ENCODE measurements at regions not wholly inside any gene's neighbourhood (a gene's known extent, or its start where the extent isn't known, plus 50 kb on each side); places are given as distances from the start of the nearest gene placed in this dataset.

DNA sequence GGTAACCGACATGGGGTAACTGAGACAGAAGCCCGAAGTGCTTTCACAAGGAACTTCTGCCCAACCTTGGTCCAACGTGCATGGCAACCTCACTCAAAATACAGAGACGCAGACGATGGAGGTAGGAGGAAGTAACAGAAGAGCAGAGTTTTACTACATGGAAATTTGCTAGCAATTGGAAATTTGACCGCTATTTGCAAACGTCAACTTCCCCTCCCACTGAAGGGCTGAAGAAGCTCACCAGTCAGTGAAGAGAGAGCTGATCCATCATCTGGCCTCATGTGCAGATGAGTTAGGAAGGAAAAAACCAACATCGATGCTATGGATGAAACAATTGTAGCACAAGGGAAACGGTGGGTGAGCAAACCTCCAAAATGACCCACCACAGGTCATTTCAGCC, 196.7 kb downstream of the RGS3 start:
- no peaks in the 10 kb centered on the region for H3K79me2 ChIP-seq (ENCODE audit: insufficient read depth, low read depth, low read length)
- ChIA-PET CTCF (ENCODE audit: unreplicated experiment) (no interaction called here), POLR2A (interaction anchor here (0.8 to 1.1 kb wide), 2 partner anchors 341 to 528 kb away, joined by 3 to 4 read pairs; no protein-coding TSS in a partner anchor)
- H3K9me2 ChIP-seq (ENCODE audit: insufficient read depth, low read length) = no peaks in the 10 kb centered on the region
- intact Hi-C loops (cut with micrococcal nuclease; ENCODE audit: unreplicated experiment) = no loop called here
- BruUV-seq (replicated peaks) = no TSS peak
- no peak overlapping the region for H2AFZ ChIP-seq (ENCODE audit: low read length)
- no peaks in the 10 kb centered on the region for H3K36me3 ChIP-seq (ENCODE audit: insufficient read depth, low read length)
- H3K4me3 ChIP-seq (ENCODE audit: low read depth, low read length, poor library complexity, severe bottlenecking) = no peak overlapping the region
- DNase-seq (ENCODE audit: low spot score) = no peak
- H4K20me1 ChIP-seq (ENCODE audit: insufficient read depth, low read length) = no peaks in the 10 kb centered on the region
- H3K4me2 ChIP-seq (ENCODE audit: low read length) = no peak overlapping the region
- H3K9me3 ChIP-seq (ENCODE audit: low read length) = no peaks in the 10 kb centered on the region
- TF ChIP-seq, protein P1, sequence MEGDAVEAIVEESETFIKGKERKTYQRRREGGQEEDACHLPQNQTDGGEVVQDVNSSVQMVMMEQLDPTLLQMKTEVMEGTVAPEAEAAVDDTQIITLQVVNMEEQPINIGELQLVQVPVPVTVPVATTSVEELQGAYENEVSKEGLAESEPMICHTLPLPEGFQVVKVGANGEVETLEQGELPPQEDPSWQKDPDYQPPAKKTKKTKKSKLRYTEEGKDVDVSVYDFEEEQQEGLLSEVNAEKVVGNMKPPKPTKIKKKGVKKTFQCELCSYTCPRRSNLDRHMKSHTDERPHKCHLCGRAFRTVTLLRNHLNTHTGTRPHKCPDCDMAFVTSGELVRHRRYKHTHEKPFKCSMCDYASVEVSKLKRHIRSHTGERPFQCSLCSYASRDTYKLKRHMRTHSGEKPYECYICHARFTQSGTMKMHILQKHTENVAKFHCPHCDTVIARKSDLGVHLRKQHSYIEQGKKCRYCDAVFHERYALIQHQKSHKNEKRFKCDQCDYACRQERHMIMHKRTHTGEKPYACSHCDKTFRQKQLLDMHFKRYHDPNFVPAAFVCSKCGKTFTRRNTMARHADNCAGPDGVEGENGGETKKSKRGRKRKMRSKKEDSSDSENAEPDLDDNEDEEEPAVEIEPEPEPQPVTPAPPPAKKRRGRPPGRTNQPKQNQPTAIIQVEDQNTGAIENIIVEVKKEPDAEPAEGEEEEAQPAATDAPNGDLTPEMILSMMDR (conservative IDR thresholded peaks at IDR 0.05; ENCODE audit: low read length) = no peak
- TF ChIP-seq EZH2phosphoT487 (IDR thresholded peaks at IDR 0.05; ENCODE audit: borderline replicate concordance, low read depth, low read length) = no peak
- no peaks in the 10 kb centered on the region for H3K4me1 ChIP-seq (ENCODE audit: insufficient read depth, low read length, poor library complexity, severe bottlenecking)
- H3K27ac ChIP-seq (ENCODE audit: low read depth, low read length, poor library complexity, severe bottlenecking) = no peak overlapping the region

DNA sequence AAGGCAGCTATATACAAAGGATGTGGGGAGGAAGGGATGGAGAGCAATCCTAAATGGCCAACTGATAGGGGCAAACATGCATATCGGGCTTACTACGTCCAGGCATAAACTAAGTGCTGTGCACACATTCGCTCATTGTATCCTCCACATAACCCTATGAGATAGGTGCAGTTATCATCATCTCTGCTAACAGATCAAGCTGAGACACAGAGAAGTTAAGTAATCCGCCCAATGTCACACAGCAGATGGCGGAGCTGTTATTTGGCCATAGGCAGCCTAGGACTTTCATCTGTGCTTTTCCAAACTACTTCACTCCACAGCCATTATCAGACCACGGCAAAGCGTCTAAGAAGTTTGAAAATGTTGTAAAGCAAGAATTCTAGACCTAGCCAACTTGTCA, 197.5 kb downstream of the RGS3 start:
- Histone ChIP-seq H3K79me2 (ENCODE audit: insufficient read depth, low read depth, low read length) (no peaks in the 10 kb centered on the region), H4K20me1 (ENCODE audit: insufficient read depth, low read length) (no peaks in the 10 kb centered on the region), H3K9me3 (ENCODE audit: low read length) (no peaks in the 10 kb centered on the region), H3K27ac (ENCODE audit: low read depth, low read length, poor library complexity, severe bottlenecking) (no peak overlapping the region), H3K4me1 (ENCODE audit: insufficient read depth, low read length, poor library complexity, severe bottlenecking) (no peaks in the 10 kb centered on the region), H3K4me3 (ENCODE audit: low read depth, low read length, poor library complexity, severe bottlenecking) (no peak overlapping the region), H3K36me3 (ENCODE audit: insufficient read depth, low read length) (no peaks in the 10 kb centered on the region), H3K4me2 (ENCODE audit: low read length) (no peak overlapping the region), H2AFZ (ENCODE audit: low read length) (no peak overlapping the region), H3K9me2 (ENCODE audit: insufficient read depth, low read length) (no peaks in the 10 kb centered on the region)
- TF ChIP-seq, protein P1 (conservative IDR thresholded peaks at IDR 0.05; ENCODE audit: low read length) = no peak
- no peak for TF ChIP-seq EZH2phosphoT487 (IDR thresholded peaks at IDR 0.05; ENCODE audit: borderline replicate concordance, low read depth, low read length)
- ChIA-PET CTCF (ENCODE audit: unreplicated experiment) (no interaction called here), POLR2A (interaction anchor here (0.7 to 1.1 kb wide), 2 partner anchors 341 to 377 kb away, joined by 3 read pairs; no protein-coding TSS in a partner anchor)
- no peak for DNase-seq (ENCODE audit: low spot score)
- intact Hi-C loops (cut with micrococcal nuclease; ENCODE audit: unreplicated experiment) = no loop called here
- no TSS peak for BruUV-seq (replicated peaks)

DNA sequence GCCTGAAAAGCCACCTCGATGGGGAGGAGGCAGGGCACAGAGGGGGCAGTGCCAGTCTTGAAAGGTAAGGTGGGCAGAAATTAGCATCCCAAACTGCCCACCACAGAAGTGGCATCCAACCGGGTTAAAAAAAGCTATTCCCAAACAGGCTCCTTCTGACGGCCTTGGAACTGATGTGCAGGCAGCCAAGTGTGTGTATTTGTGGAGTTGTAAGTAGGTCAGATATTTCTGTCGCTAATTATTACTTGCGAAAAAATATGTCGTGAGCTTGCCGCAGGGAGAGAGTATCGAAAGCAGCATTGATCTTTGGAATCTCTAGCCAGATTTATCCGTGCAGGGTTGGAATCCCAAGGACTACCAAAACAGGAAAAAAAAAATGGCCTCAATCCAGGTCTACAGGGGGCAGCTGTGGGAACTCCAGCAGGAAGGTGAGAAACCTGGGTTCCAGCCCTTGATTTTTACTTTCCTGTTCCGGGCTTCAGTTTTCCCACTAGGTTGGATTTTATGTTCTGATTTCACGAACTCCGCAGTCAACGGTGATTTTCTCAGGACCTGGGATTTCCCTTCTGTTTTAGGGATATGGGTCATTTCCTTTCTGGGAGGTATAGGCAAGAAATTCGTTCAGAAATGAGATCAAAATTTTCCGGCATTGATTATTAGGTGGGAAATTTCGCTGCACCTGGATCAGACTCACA, 200.8 kb downstream of the RGS3 start:
- Histone ChIP-seq H3K9me3 (ENCODE audit: low read length) (no peaks in the 10 kb centered on the region), H3K36me3 (ENCODE audit: insufficient read depth, low read length) (no peaks in the 10 kb centered on the region), H3K4me3 (ENCODE audit: low read depth, low read length, poor library complexity, severe bottlenecking) (no peak overlapping the region), H4K20me1 (ENCODE audit: insufficient read depth, low read length) (no peaks in the 10 kb centered on the region), H3K4me1 (ENCODE audit: insufficient read depth, low read length, poor library complexity, severe bottlenecking) (no peaks in the 10 kb centered on the region), H3K9me2 (ENCODE audit: insufficient read depth, low read length) (no peaks in the 10 kb centered on the region), H2AFZ (ENCODE audit: low read length) (no peak overlapping the region), H3K79me2 (ENCODE audit: insufficient read depth, low read depth, low read length) (no peaks in the 10 kb centered on the region), H3K27ac (ENCODE audit: low read depth, low read length, poor library complexity, severe bottlenecking) (no peak overlapping the region), H3K4me2 (ENCODE audit: low read length) (no peak overlapping the region)
- ChIA-PET CTCF (ENCODE audit: unreplicated experiment) (no interaction called here), POLR2A (no interaction called here)
- no peak for DNase-seq (ENCODE audit: low spot score)
- no TSS peak for BruUV-seq (replicated peaks)
- TF ChIP-seq EZH2phosphoT487 (IDR thresholded peaks at IDR 0.05; ENCODE audit: borderline replicate concordance, low read depth, low read length) = no peak
- TF ChIP-seq, protein P1 (conservative IDR thresholded peaks at IDR 0.05; ENCODE audit: low read length) = no peak
- intact Hi-C loops (cut with micrococcal nuclease; ENCODE audit: unreplicated experiment) = no loop called here
